Breast epithelium (tissue), 4 donors: ENCODE measurements at regions not wholly inside any gene's neighbourhood (a gene's known extent, or its start where the extent isn't known, plus 50 kb on each side); places are given as distances from the start of the nearest gene placed in this dataset.

ENCODE experiments used
- DNase-seq, 2 donors: peaks; one replicate each; pipeline ENCODE4 v3.0.0-alpha.2; 2019; ENCODE audit warnings: low spot score in 2 of 2
- H3K27ac ChIP-seq, 2 donors: fragments of 200-600 bp; sonication (generic) in 1 of 2; one replicate each; pipeline ENCODE4 v1.5.1; 2016 to 2019; ENCODE audit warnings: mild to moderate bottlenecking in 1 of 2
- H3K27me3 ChIP-seq, 2 donors: fragments of 200-600 bp; sonication (generic) in 1 of 2; one replicate each; pipeline versions ENCODE4 v1.5.1 to v1.6.0; 2017 to 2019; ENCODE audit warnings: control low read depth in 1 of 2, mild to moderate bottlenecking in 1 of 2
- H3K36me3 ChIP-seq: fragments of 200-600 bp; one replicate; pipeline ENCODE4 v1.5.1; 2019
- H3K4me1 ChIP-seq, 2 donors: fragments of 200-600 bp; sonication (generic); one replicate each; pipeline ENCODE4 v1.5.1; 2016 to 2019; ENCODE audit warnings: control low read depth in 1 of 2
- H3K4me3 ChIP-seq, 3 donors: fragments of 200-600 bp; sonication (generic); 1 replicate in 2 of 3; 2 replicates in 1 of 3; pipeline ENCODE4 v1.5.1; 2016 to 2019; ENCODE audit warnings: mild to moderate bottlenecking in 3 of 3, moderate library complexity in 2 of 3
- H3K9me3 ChIP-seq, 2 donors: fragments of 200-600 bp; sonication (generic) in 1 of 2; one replicate each; pipeline ENCODE4 v1.5.1; 2016 to 2019; ENCODE audit warnings: control low read depth in 1 of 2
- POLR2A ChIP-seq: fragments of 450-650 bp; IDR thresholded peaks from one replicate; pipeline ENCODE4 v1.6.1; 2016; ENCODE audit warnings: antibody characterized with exemption, mild to moderate bottlenecking, moderate library complexity
- POLR2AphosphoS5 ChIP-seq, 3 donors: sonication (generic); formaldehyde crosslinking; IDR thresholded peaks; one replicate each; pipeline ENCODE4 v1.6.1; 2017; ENCODE audit warnings: antibody characterized with exemption in 3 of 3
- intact Hi-C: fragments of 100-400 bp; cut with DNase I; formaldehyde crosslinking; loops from one replicate; pipeline ENCODE4 v1.15.1; 2023; ENCODE audit warnings: low total_unique reads
- TF ChIP-seq, protein P1 (sequence below), 3 donors: fragments of 450-650 bp; IDR thresholded peaks; one replicate each; pipeline ENCODE4 v1.5.1; 2016 to 2017; ENCODE audit warnings: antibody characterized with exemption in 3 of 3, mild to moderate bottlenecking in 3 of 3, moderate library complexity in 3 of 3

- peak overlapping the region; percentile 4 to 12 for H3K27ac ChIP-seq
- intact Hi-C loops = no loop called here
- peaks cover 3 to 9% of the 10 kb centered on the region in 2 donors for H3K4me1 ChIP-seq
- H3K27me3 ChIP-seq = no peaks in the 10 kb centered on the region
- no peak for DNase-seq
- H3K4me3 ChIP-seq = no peak overlapping the region
- TF ChIP-seq POLR2AphosphoS5 (IDR thresholded peaks at IDR 0.05) = no peak
- TF ChIP-seq POLR2A = no peak
- TF ChIP-seq, protein P1, sequence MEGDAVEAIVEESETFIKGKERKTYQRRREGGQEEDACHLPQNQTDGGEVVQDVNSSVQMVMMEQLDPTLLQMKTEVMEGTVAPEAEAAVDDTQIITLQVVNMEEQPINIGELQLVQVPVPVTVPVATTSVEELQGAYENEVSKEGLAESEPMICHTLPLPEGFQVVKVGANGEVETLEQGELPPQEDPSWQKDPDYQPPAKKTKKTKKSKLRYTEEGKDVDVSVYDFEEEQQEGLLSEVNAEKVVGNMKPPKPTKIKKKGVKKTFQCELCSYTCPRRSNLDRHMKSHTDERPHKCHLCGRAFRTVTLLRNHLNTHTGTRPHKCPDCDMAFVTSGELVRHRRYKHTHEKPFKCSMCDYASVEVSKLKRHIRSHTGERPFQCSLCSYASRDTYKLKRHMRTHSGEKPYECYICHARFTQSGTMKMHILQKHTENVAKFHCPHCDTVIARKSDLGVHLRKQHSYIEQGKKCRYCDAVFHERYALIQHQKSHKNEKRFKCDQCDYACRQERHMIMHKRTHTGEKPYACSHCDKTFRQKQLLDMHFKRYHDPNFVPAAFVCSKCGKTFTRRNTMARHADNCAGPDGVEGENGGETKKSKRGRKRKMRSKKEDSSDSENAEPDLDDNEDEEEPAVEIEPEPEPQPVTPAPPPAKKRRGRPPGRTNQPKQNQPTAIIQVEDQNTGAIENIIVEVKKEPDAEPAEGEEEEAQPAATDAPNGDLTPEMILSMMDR (IDR thresholded peaks at IDR 0.05) = no peak
- no peaks in the 10 kb centered on the region for H3K9me3 ChIP-seq
- H3K36me3 ChIP-seq = no peaks in the 10 kb centered on the region
Observed at GRCh38 chr10:44291091-44291490, 93.8 kb downstream of the CXCL12 start.

GRCh38 chr10:44289125-44289524 is 95.8 kb downstream of the CXCL12 start:
- DNase-seq = no peak
- intact Hi-C loops = no loop called here
- TF ChIP-seq POLR2A (no peak), POLR2AphosphoS5 (IDR thresholded peaks at IDR 0.05) (no peak)
- TF ChIP-seq, protein P1 (IDR thresholded peaks at IDR 0.05) = no peak
- Histone ChIP-seq H3K27me3 (no peaks in the 10 kb centered on the region), H3K9me3 (no peaks in the 10 kb centered on the region), H3K36me3 (no peaks in the 10 kb centered on the region), H3K4me1 (peaks cover 3 to 5% of the 10 kb centered on the region in 2 donors), H3K27ac (peak overlapping the region; percentile 8 to 44), H3K4me3 (no peak overlapping the region)

GRCh38 chr10:44287408-44287807 is 97.5 kb downstream of the CXCL12 start:
- intact Hi-C loops = no loop called here
- Histone ChIP-seq H3K27me3 (no peaks in the 10 kb centered on the region), H3K27ac (peak overlapping the region; percentile 61 to 70), H3K4me1 (peaks cover 0 to 5% of the 10 kb centered on the region in 2 donors), H3K4me3 (no peak overlapping the region), H3K36me3 (no peaks in the 10 kb centered on the region), H3K9me3 (no peaks in the 10 kb centered on the region)
- DNase-seq = no peak
- TF ChIP-seq POLR2AphosphoS5 (IDR thresholded peaks at IDR 0.05) (no peak), POLR2A (no peak)
- TF ChIP-seq, protein P1 (IDR thresholded peaks at IDR 0.05) = no peak

DNA sequence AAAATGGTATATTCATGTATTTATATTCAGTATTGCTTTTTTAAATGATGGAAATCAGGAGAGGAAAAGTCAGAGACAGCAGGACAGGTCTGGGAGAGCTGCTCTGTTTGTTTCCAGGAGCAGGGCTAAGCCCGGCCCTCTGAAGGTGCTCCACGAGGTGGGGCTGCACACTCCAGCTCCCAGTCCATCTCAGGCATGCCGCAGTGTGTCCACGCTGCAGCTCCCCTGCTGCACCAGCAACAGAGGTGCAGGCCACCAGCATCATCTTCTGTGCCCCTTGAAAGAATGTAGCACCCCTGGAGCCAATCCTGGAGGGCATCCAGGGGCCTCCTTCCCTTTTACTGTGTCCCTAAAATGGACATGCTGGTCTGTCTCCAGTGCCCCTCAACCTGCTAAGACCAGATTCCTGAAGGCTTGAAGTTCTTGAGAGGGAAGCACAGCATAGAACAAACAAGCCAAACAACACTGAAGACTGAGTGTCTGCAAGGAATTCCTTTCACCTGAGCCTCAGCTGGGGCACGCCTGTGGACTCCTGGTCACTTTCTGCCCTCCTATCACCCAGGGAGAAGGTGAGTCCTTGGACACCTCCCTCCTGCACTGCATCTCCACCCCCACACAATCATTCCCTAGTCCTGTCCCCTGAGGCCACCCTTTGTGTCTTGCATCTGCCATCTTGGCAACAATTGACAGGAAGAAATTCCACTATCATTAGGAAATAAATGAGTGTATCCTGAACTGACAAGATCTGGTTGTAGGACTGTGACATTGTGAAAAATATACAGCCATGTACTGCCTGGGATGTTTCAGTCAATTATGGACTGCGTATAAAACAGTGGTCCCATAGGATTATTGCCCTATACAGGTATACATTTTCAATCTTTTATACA is 100.5 kb downstream of the CXCL12 start:
- intact Hi-C loops = no loop called here
- Histone ChIP-seq H3K9me3 (no peaks in the 10 kb centered on the region), H3K4me1 (peaks cover 0 to 5% of the 10 kb centered on the region in 2 donors), H3K36me3 (no peaks in the 10 kb centered on the region), H3K4me3 (no peak overlapping the region), H3K27me3 (no peaks in the 10 kb centered on the region), H3K27ac (no peak overlapping the region)
- no peak for DNase-seq
- TF ChIP-seq POLR2A (no peak), POLR2AphosphoS5 (IDR thresholded peaks at IDR 0.05) (no peak)
- TF ChIP-seq, protein P1 (IDR thresholded peaks at IDR 0.05) = no peak

- Histone ChIP-seq H3K27me3 (no peaks in the 10 kb centered on the region), H3K36me3 (no peaks in the 10 kb centered on the region), H3K27ac (no peak overlapping the region), H3K4me3 (no peak overlapping the region), H3K9me3 (no peaks in the 10 kb centered on the region), H3K4me1 (no peaks in the 10 kb centered on the region)
- no peak for DNase-seq
- TF ChIP-seq POLR2AphosphoS5 (IDR thresholded peaks at IDR 0.05) (no peak), POLR2A (no peak)
- TF ChIP-seq, protein P1 (IDR thresholded peaks at IDR 0.05) = no peak
- intact Hi-C loops = no loop called here
Observed at GRCh38 chr10:44282626-44283300, 102.1 kb downstream of the CXCL12 start.
